Smooth muscle cell (in vitro differentiated cells): ENCODE measurements at regions not wholly inside any gene's neighbourhood (a gene's known extent, or its start where the extent isn't known, plus 50 kb on each side); places are given as distances from the start of the nearest gene placed in this dataset.

Source experiments
- DNase-seq: peaks from one replicate; lab custom pipeline; 2025; ENCODE audit not compliant: unreplicated experiment; lab: John Stamatoyannopoulos, UW
- H2AFZ ChIP-seq: fragments of 200-600 bp; sonication (generic); 2 replicates; pipeline ENCODE4 v1.6.0; 2016; ENCODE audit warnings: antibody characterized with exemption, low read depth, mild to moderate bottlenecking
- H3F3A ChIP-seq: fragments of 200-600 bp; sonication (generic); 2 replicates; pipeline ENCODE4 v1.6.0; 2017; ENCODE audit warnings: antibody characterized with exemption, low read depth
- H3K27ac ChIP-seq: fragments of 200-600 bp; sonication (generic); 2 replicates; pipeline ENCODE4 v1.5.1; 2016; ENCODE audit warnings: low read depth, mild to moderate bottlenecking
- H3K27me3 ChIP-seq: fragments of 200-600 bp; sonication (generic); 2 replicates; pipeline ENCODE4 v1.6.1; 2016; ENCODE audit warnings: low read depth, mild to moderate bottlenecking
- H3K36me3 ChIP-seq: fragments of 200-600 bp; sonication (generic); 2 replicates; pipeline ENCODE4 v1.5.1; 2016; ENCODE audit warnings: low read depth
- H3K4me1 ChIP-seq: fragments of 200-600 bp; sonication (generic); 2 replicates; pipeline ENCODE4 v1.5.1; 2016; ENCODE audit warnings: low read depth
- H3K4me2 ChIP-seq: fragments of 200-600 bp; sonication (generic); 2 replicates; pipeline ENCODE4 v1.6.0; 2016; ENCODE audit warnings: mild to moderate bottlenecking
- H3K4me3 ChIP-seq: fragments of 200-600 bp; sonication (generic); 2 replicates; pipeline ENCODE4 v1.5.1; 2016; ENCODE audit warnings: mild to moderate bottlenecking
- H3K79me2 ChIP-seq: fragments of 200-600 bp; sonication (generic); 2 replicates; pipeline ENCODE4 v1.6.0; 2016; ENCODE audit warnings: low read depth, mild to moderate bottlenecking
- H3K9ac ChIP-seq: fragments of 200-600 bp; sonication (generic); 2 replicates; pipeline ENCODE4 v1.6.0; 2016; ENCODE audit warnings: low read depth
- H3K9me3 ChIP-seq: fragments of 200-600 bp; sonication (generic); replicated peaks from 2 replicates; pipeline ENCODE4 v1.5.1; 2016; ENCODE audit warnings: low read depth
- H4K20me1 ChIP-seq: fragments of 200-600 bp; sonication (generic); 2 replicates; pipeline ENCODE4 v1.6.0; 2016; ENCODE audit warnings: low read depth
- CTCF ChIP-seq: fragments of 200-600 bp; sonication (generic); IDR thresholded peaks from 2 replicates; pipeline ENCODE4 v1.5.1; 2017; ENCODE audit warnings: borderline replicate concordance, mild to moderate bottlenecking, antibody characterized with exemption; ENCODE audit not compliant: insufficient read depth, poor library complexity, severe bottlenecking
- WGBS: methylation state at CpG from one replicate; pipeline ENCODE4 v1.1.7; 2016; ENCODE audit warnings: low lambda C conversion rate; 5-methylcytosine and 5-hydroxymethylcytosine counted together

GRCh38 chr13:106138620-106139019, 396.8 kb downstream of the EFNB2 start:
- no peak for TF ChIP-seq CTCF
- no peaks in the 10 kb centered on the region for H3K9me3 ChIP-seq
- H3K27me3 ChIP-seq, result no peaks in the 10 kb centered on the region
- no peak overlapping the region for H3K4me3 ChIP-seq
- no peaks in the 10 kb centered on the region for H3K79me2 ChIP-seq
- no peak overlapping the region for H3K27ac ChIP-seq
- H2AFZ ChIP-seq, result no peak overlapping the region
- no peak overlapping the region for H3K4me2 ChIP-seq
- no peak for DNase-seq
- no peaks in the 10 kb centered on the region for H4K20me1 ChIP-seq
- no peak overlapping the region for H3K9ac ChIP-seq
- H3F3A ChIP-seq, result no peaks in the 10 kb centered on the region
- H3K36me3 ChIP-seq, result no peaks in the 10 kb centered on the region
- no peaks in the 10 kb centered on the region for H3K4me1 ChIP-seq

- no peaks in the 10 kb centered on the region for H3K4me1 ChIP-seq
- H4K20me1 ChIP-seq, result no peaks in the 10 kb centered on the region
- no peaks in the 10 kb centered on the region for H3K27me3 ChIP-seq
- peak overlapping the region; percentile 10 for H3K27ac ChIP-seq
- no peaks in the 10 kb centered on the region for H3K36me3 ChIP-seq
- no peaks in the 10 kb centered on the region for H3K9me3 ChIP-seq
- no peak for DNase-seq
- H3K4me2 ChIP-seq, result peak overlapping the region; percentile 27
- H3F3A ChIP-seq, result no peaks in the 10 kb centered on the region
- no peak overlapping the region for H3K9ac ChIP-seq
- no peak overlapping the region for H3K4me3 ChIP-seq
- no peak for TF ChIP-seq CTCF
- H3K79me2 ChIP-seq, result no peaks in the 10 kb centered on the region
- WGBS, result 50% methylated on average over 2 of the region's 2 CpGs
- H2AFZ ChIP-seq, result no peak overlapping the region
Measured at GRCh38 chr13:106133025-106133424, 402.4 kb downstream of the EFNB2 start.

GRCh38 chr13:106132216-106132615, 403.2 kb downstream of the EFNB2 start:
- Histone ChIP-seq H3K4me2 (peak overlapping the region; percentile 27), H3K4me3 (no peak overlapping the region), H3K27ac (no peak overlapping the region)

More at GRCh38 chr13:106132216-106132615, 403.2 kb downstream of the EFNB2 start:
- Histone ChIP-seq H4K20me1 (no peaks in the 10 kb centered on the region), H3K36me3 (no peaks in the 10 kb centered on the region), H3K4me1 (no peaks in the 10 kb centered on the region), H2AFZ (no peak overlapping the region), H3K79me2 (no peaks in the 10 kb centered on the region), H3K9me3 (no peaks in the 10 kb centered on the region), H3K9ac (no peak overlapping the region), H3K27me3 (no peaks in the 10 kb centered on the region), H3F3A (no peaks in the 10 kb centered on the region)
- 96% methylated on average over 1 of the region's 1 CpG for WGBS
- DNase-seq, result no peak
- no peak for TF ChIP-seq CTCF
